NOMO-1 treated with DMSO at 0.1 percent for 48 hours (cell line): ENCODE measurements at regions not wholly inside any gene's neighbourhood (a gene's known extent, or its start where the extent isn't known, plus 50 kb on each side); places are given as distances from the start of the nearest gene placed in this dataset.
A peak's percentile ranks its signal among the peaks of the same experiment; 100 is the strongest.

Experiments
- DNase-seq: peaks from one replicate; lab custom pipeline; 2025; ENCODE audit not compliant: unreplicated experiment; lab: John Stamatoyannopoulos, UW

DNA sequence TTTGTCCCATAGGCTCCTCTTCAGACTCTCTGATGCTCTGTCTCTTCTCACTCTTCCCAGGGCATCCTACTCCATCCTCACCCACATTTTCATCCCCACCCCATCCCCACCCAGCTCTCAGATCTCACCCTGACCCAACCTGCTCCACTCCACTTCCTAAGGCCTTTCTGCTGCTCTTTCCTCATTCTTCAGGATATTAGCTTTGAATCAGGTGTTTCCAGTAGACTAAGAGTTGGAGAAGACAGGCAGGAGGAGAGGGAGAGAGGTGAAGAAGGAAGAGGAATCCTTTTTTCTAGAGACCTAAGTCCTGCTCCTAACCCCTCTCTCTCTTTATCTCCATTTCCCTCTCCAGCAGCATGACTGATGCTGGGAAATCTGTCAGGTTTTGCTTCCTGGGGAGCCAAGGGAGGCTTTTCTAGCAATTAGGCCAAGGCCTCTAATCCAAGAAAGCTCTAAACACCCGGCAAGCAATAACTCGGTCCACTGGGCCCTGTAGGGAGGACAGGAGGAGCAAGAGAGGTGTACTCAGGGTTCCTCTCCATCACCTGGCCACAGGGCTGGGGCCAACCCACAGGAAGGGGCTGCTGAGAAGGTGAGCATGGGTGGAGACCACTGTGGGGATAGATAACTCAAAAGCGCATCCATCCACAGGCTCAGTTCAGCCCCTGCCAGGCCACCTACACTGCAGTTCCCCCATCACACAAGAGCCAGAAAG, 133.3 kb downstream of the TMEM132E start:
- no peak for DNase-seq

DNA sequence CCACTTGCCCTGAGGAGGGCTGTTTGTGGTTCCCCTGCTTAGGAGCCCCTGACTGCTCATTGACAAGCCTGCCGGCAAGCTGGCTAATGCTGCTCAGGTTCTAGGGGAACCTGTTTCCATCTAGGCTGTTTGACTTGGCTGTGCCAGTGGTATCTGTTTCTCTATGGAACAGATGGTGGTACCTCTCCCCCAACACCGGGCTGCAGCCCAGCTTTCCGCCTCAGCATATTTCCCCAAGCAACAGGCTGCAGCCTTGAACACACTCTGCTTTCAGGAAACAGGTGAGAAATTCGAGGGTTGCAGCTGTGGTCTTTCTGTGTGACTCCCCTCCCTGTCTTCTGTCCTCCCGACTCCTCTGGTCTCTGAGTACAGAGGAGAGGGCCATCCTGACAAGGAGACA, 132.3 kb downstream of the TMEM132E start:
- no peak for DNase-seq

DNA sequence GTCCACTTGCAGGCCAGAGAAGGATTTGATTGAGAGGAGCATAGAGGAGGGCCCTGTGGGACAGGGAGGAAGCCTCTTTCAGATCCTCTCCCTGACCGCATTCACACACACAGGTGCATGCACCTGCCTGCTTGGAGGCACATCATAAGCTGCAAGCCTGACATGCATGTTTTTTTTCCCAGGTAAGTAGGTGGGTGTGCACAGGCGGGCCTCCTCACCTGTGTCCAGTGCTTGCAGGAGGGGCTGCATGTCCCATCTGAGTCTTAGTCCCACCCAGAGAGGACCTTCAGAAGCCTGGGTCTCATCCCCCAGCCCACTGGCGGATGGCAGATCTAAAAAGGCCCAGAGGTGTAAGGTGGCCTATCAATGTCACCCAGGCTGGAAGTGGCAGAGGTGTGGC, 130.8 kb downstream of the TMEM132E start:
- no peak for DNase-seq

DNA sequence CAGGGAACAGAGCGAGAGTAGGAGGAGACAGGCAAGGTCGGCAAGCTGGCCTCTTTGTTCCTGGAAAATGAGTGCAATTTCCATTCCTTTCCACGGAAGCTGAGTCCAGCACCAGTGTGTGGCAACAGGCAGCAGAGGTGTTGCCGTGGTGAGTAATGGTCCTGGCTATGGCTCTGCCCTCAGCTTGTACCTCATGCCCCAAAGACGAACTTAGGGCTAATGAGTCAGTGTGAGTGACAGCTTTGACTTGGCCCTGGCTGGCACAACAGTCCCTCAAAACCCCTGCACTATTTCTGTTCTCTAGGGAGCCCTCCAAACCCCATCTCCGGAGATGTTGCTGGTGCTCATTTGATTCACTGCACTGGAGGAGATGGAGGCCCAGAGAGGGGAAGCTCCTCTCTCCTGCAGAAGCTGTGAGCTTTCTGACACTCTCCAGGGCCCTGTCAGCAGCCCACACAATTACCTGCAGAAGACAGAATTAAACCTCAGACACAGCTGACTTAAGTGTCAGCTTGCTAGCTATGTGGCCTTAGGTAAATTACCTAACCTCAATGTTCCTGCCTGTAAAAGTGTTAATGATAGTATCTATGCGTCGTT, 129.9 kb downstream of the TMEM132E start:
- no peak for DNase-seq

DNA sequence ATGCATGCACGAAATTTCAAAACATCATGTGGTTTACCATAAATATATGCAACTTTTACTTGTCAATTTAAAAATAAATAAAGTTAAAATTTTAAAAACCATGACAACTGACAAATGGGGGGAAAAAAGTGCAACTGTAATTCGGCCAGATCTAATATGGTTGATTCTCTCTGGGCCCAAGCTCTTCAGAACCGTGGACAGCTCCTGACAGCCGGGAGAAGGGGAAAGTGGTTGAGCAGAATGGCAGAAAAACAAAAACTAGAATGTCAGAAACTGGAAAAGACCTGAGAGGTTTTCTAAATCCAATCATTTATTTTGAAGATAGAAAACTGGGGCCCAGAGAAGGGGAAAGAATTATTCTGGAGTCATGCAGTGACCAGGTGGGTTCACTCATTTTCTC, 126.6 kb downstream of the TMEM132E start:
- peak; percentile 11 for DNase-seq

DNA sequence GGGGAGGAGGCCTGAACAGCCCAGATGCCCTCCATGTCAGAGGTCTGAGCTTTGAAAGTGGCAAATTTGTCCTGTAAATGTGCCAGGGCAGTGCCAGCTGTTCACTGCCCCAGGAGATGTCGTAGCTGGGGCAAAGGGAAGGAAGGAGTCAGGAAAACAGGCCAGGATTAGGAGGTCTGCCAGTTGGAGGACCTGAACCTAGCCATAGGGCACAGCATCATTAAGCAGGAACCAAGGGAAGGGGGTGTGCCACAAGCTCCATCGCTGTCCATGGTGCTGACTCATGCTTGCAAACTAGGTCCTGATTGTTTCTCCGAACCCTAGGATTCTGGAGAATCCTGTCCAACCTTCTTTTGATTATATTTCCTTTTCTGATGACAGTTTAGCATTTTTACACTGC, 124.2 kb downstream of the TMEM132E start:
- peak; percentile 16 for DNase-seq

DNA sequence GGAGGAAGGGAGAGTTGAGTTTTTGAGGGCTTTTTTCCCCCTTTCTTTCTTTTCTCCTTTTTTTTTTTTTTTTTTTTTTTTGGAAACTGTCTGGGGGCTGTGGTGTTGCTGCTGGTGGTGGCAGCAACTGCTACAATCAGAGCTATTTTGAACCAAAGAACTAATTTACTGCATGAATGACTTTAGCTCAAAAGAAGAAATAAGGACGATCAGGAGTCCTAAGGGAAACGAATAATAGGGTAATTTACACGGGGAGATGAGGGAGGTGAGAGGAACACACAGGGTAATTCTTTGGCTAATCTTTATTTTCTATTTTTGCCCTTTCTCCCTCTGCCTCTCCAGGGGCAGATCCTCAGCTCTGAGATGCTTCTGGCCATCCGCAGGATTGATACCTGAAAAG, 119.8 kb downstream of the TMEM132E start:
- DNase-seq, result no peak

DNA sequence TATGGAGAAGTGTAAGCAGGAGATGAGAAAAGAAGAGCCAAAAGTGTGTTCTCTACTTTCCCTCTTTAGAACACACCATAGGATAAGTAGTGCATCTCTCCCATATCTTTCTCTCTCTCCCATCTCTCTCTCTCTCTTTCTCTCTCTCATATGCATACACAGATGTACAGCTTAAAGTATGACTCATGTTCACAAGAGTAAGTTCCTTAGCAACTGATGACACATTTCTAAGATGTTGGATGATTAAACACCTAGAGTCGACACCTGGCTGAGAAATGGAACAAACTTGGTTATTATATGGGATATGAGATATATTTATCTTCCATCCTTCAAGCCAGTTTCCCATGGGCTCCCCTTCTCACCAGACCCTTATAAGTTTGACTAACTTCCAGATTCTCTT, 113.5 kb downstream of the TMEM132E start:
- no peak for DNase-seq
